ENCODE measurements at regions not wholly inside any gene's neighbourhood (a gene's known extent, or its start where the extent isn't known, plus 50 kb on each side); places are given as distances from the start of the nearest gene placed in this dataset.
A peak's percentile ranks its signal among the peaks of the same experiment; 100 is the strongest.
"Not testable (repeated sequence)": the region's sequence is repeated elsewhere in the genome, so short reads cannot be mapped to it uniquely, and the experiment has no call there.

GRCh38 chr6:131336596-131336995 is 201.3 kb downstream of the AKAP7 start:
- DNase-seq (ENCODE audit: low spot score), result no peak

- DNase-seq (ENCODE audit: low spot score), result not testable (repeated sequence)
Measured at GRCh38 chr6:131346896-131347295, 211.6 kb downstream of the AKAP7 start.

GRCh38 chr6:131348572-131348971 is 213.3 kb downstream of the AKAP7 start:
- DNase-seq (ENCODE audit: low spot score), result no peak

- DNase-seq (ENCODE audit: low spot score), result no peak
Measured at GRCh38 chr6:131349199-131349598, 213.9 kb downstream of the AKAP7 start.

- DNase-seq (ENCODE audit: low spot score), result no peak
Measured at GRCh38 chr6:131353106-131353505, 217.8 kb downstream of the AKAP7 start.

GRCh38 chr6:131353876-131354275 is 218.6 kb downstream of the AKAP7 start:
- DNase-seq (ENCODE audit: low spot score), result no peak

- DNase-seq (ENCODE audit: low spot score), result no peak
Measured at GRCh38 chr6:131354356-131354755, 218.7 kb upstream of the ARG1 start.

GRCh38 chr6:131356161-131356560 is 216.9 kb upstream of the ARG1 start:
- DNase-seq (ENCODE audit: low spot score), result no peak

- DNase-seq (ENCODE audit: low spot score), result no peak
Measured at GRCh38 chr6:131357501-131357900, 215.5 kb upstream of the ARG1 start.

GRCh38 chr6:131362070-131362469 is 211.0 kb upstream of the ARG1 start:
- no peak for DNase-seq (ENCODE audit: low spot score)

- DNase-seq (ENCODE audit: low spot score), result no peak
Measured at GRCh38 chr6:131362696-131363095, 210.3 kb upstream of the ARG1 start.

- DNase-seq (ENCODE audit: low spot score), result no peak
Measured at GRCh38 chr6:131363947-131364834, 208.8 kb upstream of the ARG1 start.

GRCh38 chr6:131366223-131366622 is 206.8 kb upstream of the ARG1 start:
- no peak for DNase-seq (ENCODE audit: low spot score)

- no peak for DNase-seq (ENCODE audit: low spot score)
Measured at GRCh38 chr6:131367206-131367873, 205.7 kb upstream of the ARG1 start.

- DNase-seq (ENCODE audit: low spot score), result peak; percentile 55
Measured at GRCh38 chr6:131368198-131368911, 204.7 kb upstream of the ARG1 start.

- no peak for DNase-seq (ENCODE audit: low spot score)
Measured at GRCh38 chr6:131372535-131372934, 200.5 kb upstream of the ARG1 start.

- no peak for DNase-seq (ENCODE audit: low spot score)
Measured at GRCh38 chr6:131377112-131377705, 195.8 kb upstream of the ARG1 start.

- DNase-seq (ENCODE audit: low spot score), result no peak
Measured at GRCh38 chr6:131378874-131379273, 194.2 kb upstream of the ARG1 start.

- no peak for DNase-seq (ENCODE audit: low spot score)
Measured at GRCh38 chr6:131379948-131380347, 193.1 kb upstream of the ARG1 start.

GRCh38 chr6:131381052-131381708 is 191.8 kb upstream of the ARG1 start:
- no peak for DNase-seq (ENCODE audit: low spot score)

- DNase-seq (ENCODE audit: low spot score), result no peak
Measured at GRCh38 chr6:131381709-131382093, 191.3 kb upstream of the ARG1 start.

GRCh38 chr6:131382631-131383030 is 190.4 kb upstream of the ARG1 start:
- no peak for DNase-seq (ENCODE audit: low spot score)
